ENCODE measurements at regions not wholly inside any gene's neighbourhood (a gene's known extent, or its start where the extent isn't known, plus 50 kb on each side); places are given as distances from the start of the nearest gene placed in this dataset.

- TF ChIP-seq CTCF (IDR thresholded peaks at IDR 0.05; ENCODE audit: insufficient read depth, low read length, poor library complexity, severe bottlenecking): no peak
- no peak for TF ChIP-seq EZH2phosphoT487 (conservative IDR thresholded peaks at IDR 0.05; ENCODE audit: low read length)
Measured at GRCh38 chr11:92767416-92767815, 202.0 kb upstream of the MTNR1B start.

Measured in SU-DHL-6 (cell line).